ENCODE measurements at regions not wholly inside any gene's neighbourhood (a gene's known extent, or its start where the extent isn't known, plus 50 kb on each side); places are given as distances from the start of the nearest gene placed in this dataset.

GRCh38 chr1:173128742-173129141, 78.0 kb upstream of the TNFSF18 start:
- no peak for DNase-seq

DNA sequence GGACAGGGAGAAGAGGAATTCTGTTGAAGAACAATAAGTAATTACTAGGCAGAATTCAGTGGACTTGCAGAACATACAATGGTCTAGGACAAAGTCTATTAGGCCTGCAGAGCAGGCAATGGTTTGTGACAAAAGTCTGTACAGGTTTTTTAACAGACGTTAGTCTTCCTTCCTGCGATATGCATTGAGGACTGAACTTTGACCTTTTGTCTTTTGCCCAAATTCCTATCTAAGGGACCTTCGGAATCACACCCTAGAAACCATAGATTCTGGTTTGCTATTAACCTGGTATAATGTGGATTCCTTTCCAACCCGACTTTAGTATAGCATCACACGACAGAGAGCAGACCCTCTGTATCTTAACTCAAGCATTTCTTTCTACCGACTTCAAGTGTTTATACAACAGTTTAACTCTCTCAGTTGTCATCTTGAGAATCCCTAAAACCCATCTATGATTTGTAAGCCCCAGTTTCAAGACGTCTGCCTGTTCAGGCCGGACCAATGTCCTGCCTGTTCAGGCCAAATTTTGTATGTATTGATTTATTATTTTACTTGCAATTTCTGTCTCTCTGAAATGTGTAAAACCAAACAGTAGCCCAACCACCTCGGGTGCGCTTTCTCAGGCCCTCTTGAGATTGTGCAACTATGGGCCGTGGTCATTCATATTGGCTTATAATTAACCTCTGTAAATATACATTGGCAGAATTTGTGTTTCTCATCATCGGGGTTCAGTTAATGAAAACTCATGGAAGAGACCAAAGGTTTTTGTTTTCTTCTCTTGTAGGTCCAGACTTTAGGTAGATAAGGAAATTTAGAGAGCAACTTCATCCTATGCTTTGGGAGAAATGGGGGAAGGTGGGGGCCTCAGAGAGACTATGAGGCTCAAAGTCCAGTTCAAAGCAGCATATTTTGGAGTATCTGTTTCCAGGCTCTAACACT, 76.9 kb upstream of the TNFSF18 start:
- no peak for DNase-seq

DNA sequence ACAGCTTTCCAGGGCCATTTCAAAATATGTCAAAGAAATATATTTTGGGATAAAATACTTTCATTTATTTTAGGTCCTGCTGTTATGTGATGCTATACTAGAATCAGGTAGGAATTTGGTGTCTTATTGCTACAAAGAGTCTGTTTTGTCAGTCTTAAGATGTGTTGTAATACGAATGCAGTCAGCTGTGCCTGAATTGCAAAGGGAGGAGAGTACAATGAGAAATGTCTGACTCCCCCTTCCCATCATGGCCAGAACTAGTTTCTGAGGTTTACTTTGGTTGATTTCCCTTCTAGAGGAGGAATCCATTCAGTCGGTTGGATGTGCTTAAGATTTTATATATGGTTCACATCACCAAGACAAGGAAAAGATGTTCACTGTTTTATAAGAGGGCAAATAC, 75.7 kb upstream of the TNFSF18 start:
- no peak for DNase-seq

DNA sequence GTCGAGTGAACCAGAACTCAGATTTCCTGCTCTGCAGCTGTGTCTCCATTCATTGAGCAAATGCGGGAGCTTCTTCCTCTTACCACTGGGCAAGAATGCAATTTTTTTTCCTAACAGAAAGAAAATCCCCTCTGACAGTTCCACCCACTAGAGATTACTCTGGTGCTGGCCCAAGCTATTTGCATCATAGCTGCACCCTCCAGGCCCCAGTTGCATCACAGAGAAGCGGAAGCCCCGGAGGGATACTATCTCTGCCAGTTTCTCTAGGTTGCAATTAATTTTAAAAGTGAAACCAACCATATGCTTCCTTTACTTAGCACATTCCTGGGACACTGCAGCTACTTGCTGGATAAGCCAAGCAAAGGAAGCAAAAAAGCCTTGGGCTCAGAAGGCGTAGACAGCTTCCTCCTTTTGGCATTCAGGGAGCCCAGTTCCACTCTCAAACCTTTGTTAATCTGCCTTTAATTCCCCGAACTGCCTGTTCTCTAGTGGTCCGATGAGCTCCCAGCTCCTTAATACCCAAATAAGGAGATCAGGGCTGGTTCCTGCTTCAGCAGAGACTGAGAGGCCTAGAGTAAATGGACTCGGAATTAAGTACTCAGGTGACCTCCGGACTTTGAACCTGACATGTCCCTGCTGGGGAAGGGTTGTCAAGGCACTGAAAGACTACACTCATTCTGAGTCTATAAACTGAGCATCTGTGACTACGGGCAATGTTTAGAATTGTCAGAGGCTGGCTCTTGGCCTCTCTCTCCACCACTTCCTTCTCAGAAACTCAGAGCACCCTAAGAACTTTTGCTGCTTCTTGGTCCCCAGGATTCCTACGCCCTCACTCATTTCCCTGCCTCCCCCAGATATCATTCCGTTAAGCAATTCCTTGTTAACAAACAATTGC, 72.5 kb upstream of the TNFSF18 start:
- peak; percentile 52 to 82 (median 65) for DNase-seq

DNA sequence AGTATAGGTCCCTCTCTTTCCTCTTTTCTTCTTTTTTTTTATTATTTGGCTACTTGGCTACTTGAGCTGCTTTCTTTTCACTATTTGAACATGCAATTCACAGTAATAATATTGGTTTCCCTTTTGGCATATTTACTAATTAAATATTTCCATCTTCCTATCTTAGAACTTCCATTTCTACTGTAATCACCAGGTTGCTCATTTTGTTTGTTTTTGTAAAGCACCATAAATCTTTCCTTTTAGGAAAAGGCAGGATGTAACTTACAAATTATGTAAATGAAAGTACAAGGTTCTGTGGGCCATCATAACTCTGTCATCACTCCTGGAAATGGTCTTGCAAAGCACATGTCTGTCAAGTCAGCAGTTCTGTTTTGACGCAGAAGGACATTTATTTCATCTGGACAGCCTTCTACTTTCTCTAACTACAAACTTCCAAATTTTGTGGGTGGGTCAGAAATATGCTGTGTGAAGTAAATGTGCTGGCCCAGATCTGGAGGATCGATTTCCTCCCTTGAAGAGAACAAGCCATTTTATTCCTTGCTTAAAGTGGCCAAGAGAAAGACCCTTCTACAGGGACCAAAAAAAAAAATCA, 71.7 kb upstream of the TNFSF18 start:
- peak in 1 of 3 donors; percentile 27 for DNase-seq

DNA sequence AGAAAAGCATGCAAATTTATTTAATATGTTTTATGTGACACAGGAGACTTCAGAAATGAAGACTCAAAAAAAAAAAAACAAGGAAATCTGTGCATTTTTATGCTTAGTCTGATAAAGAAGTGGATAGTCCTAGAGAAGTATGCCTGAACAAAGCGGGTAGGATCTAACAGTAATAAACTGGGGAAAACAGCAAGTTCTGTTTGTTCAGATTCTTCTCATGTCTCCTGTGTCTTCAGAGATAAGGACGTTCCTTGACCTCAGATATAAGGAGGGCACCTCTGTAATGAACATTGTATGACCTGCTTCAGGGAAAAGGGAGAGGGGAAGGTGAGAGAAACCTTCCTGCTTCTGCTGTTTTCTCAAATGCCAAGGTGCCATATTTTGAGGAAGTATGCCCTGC, 67.7 kb upstream of the TNFSF18 start:
- DNase-seq: no peak

- no peak for DNase-seq
These were observed 67.0 kb upstream of the TNFSF18 start for GRCh38 chr1:173117761-173118160.

DNA sequence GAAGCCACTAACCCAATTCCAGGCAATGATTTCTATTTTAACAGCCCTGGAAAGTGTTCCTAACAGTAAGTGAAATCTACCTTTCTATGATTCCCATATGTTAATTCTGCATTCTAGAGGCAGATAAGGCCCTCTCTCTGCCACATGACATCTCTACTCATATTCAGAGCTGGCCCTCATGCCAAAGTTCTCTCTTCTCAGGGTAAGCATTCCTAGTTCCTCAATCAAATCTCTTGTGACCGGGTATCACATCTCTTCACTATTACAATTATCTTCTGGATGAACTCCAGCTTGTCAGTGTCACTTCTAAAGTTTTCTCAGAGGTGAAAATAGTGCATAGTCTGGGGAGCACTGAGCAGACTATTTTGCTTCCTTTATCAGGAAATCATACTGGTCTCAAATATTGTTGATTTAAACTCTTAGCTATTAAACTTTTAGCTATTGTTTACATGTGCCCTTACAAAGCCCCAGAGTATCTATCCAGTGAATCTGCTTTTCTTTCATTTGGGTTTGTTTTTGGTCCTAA, 66.4 kb upstream of the TNFSF18 start:
- peak in 1 of 3 donors; percentile 13 for DNase-seq

- DNase-seq: peak in 1 of 3 donors; percentile 33
These were observed 63.6 kb upstream of the TNFSF18 start for GRCh38 chr1:173114346-173114745.

GRCh38 chr1:173113015-173113741, 62.4 kb upstream of the TNFSF18 start:
- DNase-seq: no peak

GRCh38 chr1:173112129-173112528, 61.4 kb upstream of the TNFSF18 start:
- DNase-seq: peak in 1 of 3 donors; percentile 22

- DNase-seq: no peak
These were observed 57.0 kb upstream of the TNFSF18 start for GRCh38 chr1:173107696-173108095.

DNA sequence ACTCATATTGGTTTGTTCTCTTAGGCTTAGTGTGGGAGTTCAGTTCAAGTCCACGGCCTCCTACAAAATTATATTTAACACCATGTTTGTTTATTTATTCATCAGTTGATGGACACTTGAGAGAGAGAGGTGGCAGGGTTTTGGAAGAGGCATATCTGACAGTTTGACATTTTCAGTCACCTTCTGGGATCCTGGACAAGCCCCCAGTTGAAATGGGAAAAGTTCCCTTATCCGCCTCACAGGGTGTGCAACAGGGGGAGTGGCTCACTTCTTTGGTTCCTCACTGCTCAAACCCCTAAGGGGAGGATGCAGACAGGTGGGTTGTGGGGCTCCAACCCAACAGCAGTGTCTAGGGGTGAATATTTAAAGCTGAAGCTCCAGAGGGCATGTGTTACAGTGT, 52.3 kb upstream of the TNFSF18 start:
- no peak for DNase-seq

DNA sequence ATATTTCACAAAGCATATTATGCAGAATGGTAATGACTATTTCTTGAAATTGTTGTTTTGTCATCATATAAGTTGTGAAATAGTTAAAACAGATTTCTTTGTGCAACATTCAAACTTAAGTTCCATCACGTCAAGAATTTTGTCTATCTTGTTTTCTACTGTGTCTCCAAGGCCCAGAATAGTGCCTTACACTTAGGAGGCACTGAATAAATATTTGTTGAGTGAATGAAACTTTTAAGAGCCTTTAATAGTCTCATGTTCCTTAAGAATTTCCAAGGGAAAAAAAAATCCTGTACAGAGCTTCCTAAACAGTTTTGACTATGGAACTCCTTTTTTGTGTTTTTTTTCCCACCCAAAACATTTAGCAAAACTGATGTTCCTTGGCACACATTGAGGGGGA, 50.8 kb upstream of the TNFSF18 start:
- no peak for DNase-seq

GRCh38 chr1:173100476-173101107, 49.9 kb upstream of the TNFSF18 start:
- no peak for DNase-seq
